GM12878 (cell line): ENCODE measurements at regions not wholly inside any gene's neighbourhood (a gene's known extent, or its start where the extent isn't known, plus 50 kb on each side); places are given as distances from the start of the nearest gene placed in this dataset.

Source experiments
- ATAC-seq: fragments of 200-7000 bp; cut with Tn5 transposase; 3 replicates; pipeline ENCODE4 v1.9.1; 2020; ENCODE audit warnings: mild to moderate bottlenecking, moderate library complexity
- BruUV-seq: library from RNA; stranded (reverse); fragments of 400-500 nt; replicated peaks from 2 replicates; lab custom pipeline; 2021; lab: Mats Ljungman, UMichigan
- CTCF ChIA-PET: fragments of 300-600 bp; sonication (Branson Sonifier 250); formaldehyde crosslinking; extraction: SDS; loops from one replicate; lab custom pipeline; 2021; ENCODE audit warnings: inconsistent platforms; lab: Yijun Ruan, JAX
- POLR2A ChIA-PET: fragments of 350-600 bp; formaldehyde crosslinking; extraction: SDS; loops from one replicate; lab custom pipeline; 2021; ENCODE audit warnings: inconsistent platforms; lab: Charles Lee
- RAD21 ChIA-PET: fragments of 300-600 bp; sonication (Branson Sonifier 250); formaldehyde crosslinking; loops from one replicate; lab custom pipeline; 2023; ENCODE audit warnings: antibody characterized with exemption; ENCODE audit not compliant: unreplicated experiment; lab: Charles Lee
- SMC1A ChIA-PET: fragments of 300-600 bp; sonication (Branson Sonifier 250); formaldehyde crosslinking; loops from one replicate; lab custom pipeline; 2023; ENCODE audit not compliant: unreplicated experiment, uncharacterized antibody; lab: Charles Lee
- DNase-seq: peaks from one replicate; pipeline ENCODE4 v3.0.0-alpha.2; 2011; ENCODE audit warnings: low read depth, low spot score
- FAIRE-seq: peaks from 3 replicates; lab custom pipeline; 2011; peaks lifted over from hg19 to GRCh38; lab: Jason Lieb, UNC
- H2AFZ ChIP-seq: 2 replicates; pipeline ENCODE4 v1.6.0; 2011; ENCODE audit warnings: low read depth, low read length, control low read depth; ENCODE audit not compliant: control insufficient read depth
- H3K27ac ChIP-seq: 2 replicates; pipeline ENCODE4 v1.5.1; 2011; ENCODE audit warnings: control low read depth; ENCODE audit not compliant: control insufficient read depth, insufficient read depth
- H3K27me3 ChIP-seq, 2 experiments: replicated peaks in 1 of 2; 2 replicates each; pipeline versions ENCODE4 v1.6.0 to v1.6.1; 2011; ENCODE audit warnings: low read length in 1 of 2; ENCODE audit not compliant: control insufficient read depth in 2 of 2, insufficient read depth in 2 of 2
- H3K36me3 ChIP-seq, 2 experiments: 2 replicates each; pipeline ENCODE4 v1.5.1; 2011; ENCODE audit warnings: low read length in 1 of 2; ENCODE audit not compliant: control insufficient read depth in 2 of 2, insufficient read depth in 2 of 2
- H3K4me1 ChIP-seq: 2 replicates; pipeline ENCODE4 v1.6.1; 2011; ENCODE audit warnings: mild to moderate bottlenecking, low read length, moderate library complexity, mixed read lengths; ENCODE audit not compliant: control insufficient read depth, insufficient read depth
- H3K4me2 ChIP-seq: 2 replicates; pipeline ENCODE4 v1.6.0; 2011; ENCODE audit warnings: control low read depth; ENCODE audit not compliant: control insufficient read depth, insufficient read depth
- H3K4me3 ChIP-seq: fragments of 200-600 bp; sonication (generic); 2 replicates; pipeline ENCODE4 v1.5.1; 2016
- H3K79me2 ChIP-seq: 2 replicates; pipeline ENCODE4 v1.6.0; 2011; ENCODE audit warnings: low read length; ENCODE audit not compliant: control insufficient read depth, insufficient read depth
- H3K9ac ChIP-seq: 2 replicates; pipeline ENCODE4 v1.8.0; 2011; ENCODE audit warnings: low read length, control low read depth, mixed read lengths; ENCODE audit not compliant: control insufficient read depth, insufficient read depth
- H3K9me3 ChIP-seq: replicated peaks from 3 replicates; pipeline ENCODE4 v1.5.1; 2011; ENCODE audit warnings: mild to moderate bottlenecking, low read length; ENCODE audit not compliant: control insufficient read depth, insufficient read depth
- H4K20me1 ChIP-seq: 2 replicates; pipeline ENCODE4 v1.6.0; 2011; ENCODE audit not compliant: control insufficient read depth, insufficient read depth
- ATF2 ChIP-seq: IDR thresholded peaks from 2 replicates; pipeline ENCODE4 v1.6.1; 2012; ENCODE audit warnings: low read length, inconsistent platforms
- KDM1A ChIP-seq: fragments of 200-600 bp; sonication (generic); IDR thresholded peaks from 2 replicates; pipeline ENCODE4 v1.6.1; 2016; ENCODE audit warnings: borderline replicate concordance
- MTA2 ChIP-seq: fragments of 450-650 bp; IDR thresholded peaks from 2 replicates; pipeline ENCODE4 v1.6.1; 2016; ENCODE audit warnings: low read depth, mild to moderate bottlenecking, moderate library complexity
- USF1 ChIP-seq: IDR thresholded peaks from 2 replicates; pipeline ENCODE4 v1.6.1; 2011; ENCODE audit warnings: borderline replicate concordance, low read depth, mild to moderate bottlenecking, moderate library complexity, mixed read lengths, low read length; ENCODE audit not compliant: insufficient read depth; ENCODE audit errors: extremely low read length
- ZNF207 ChIP-seq: fragments of 450-650 bp; IDR thresholded peaks from 2 replicates; pipeline ENCODE4 v1.6.1; 2014; ENCODE audit warnings: antibody characterized with exemption, mild to moderate bottlenecking, borderline replicate concordance
- WGBS: methylation state at CpG from one replicate; pipeline ENCODE4 v1.1.6; 2016; ENCODE audit warnings: low lambda C conversion rate; ENCODE audit not compliant: insufficient replicate concordance, insufficient coverage; ENCODE audit errors: missing lambda C conversion rate; 5-methylcytosine and 5-hydroxymethylcytosine counted together
- in situ Hi-C: fragments of 300-500 bp; cut with MboI; formaldehyde crosslinking; loops from 9 replicates; pipeline ENCODE4 v1.14.3; 2018; ENCODE audit warnings: mixed read lengths
- intact Hi-C: fragments of 100-400 bp; cut with micrococcal nuclease; formaldehyde crosslinking; loops from one replicate; pipeline ENCODE4 v1.14.2; 2022; ENCODE audit not compliant: unreplicated experiment

GRCh38 chr3:127110982-127111693 lies 81.8 kb upstream of the PRR23E start:
- WGBS, result 25% methylated on average over 3 of the region's 3 CpGs
- SMC1A ChIA-PET, result no interaction called here
- H2AFZ ChIP-seq, result no peak overlapping the region
- H3K4me1 ChIP-seq, result no peaks in the 10 kb centered on the region
- ATAC-seq (no peak), DNase-seq (no peak), FAIRE-seq (no peak)
- H3K27me3 ChIP-seq, result no peaks in the 10 kb centered on the region
- RAD21 ChIA-PET, result no interaction called here
- no peak overlapping the region for H3K4me3 ChIP-seq
- intact Hi-C loops (no loop called here), in situ Hi-C loops (no loop called here)
- no peak overlapping the region for H3K27ac ChIP-seq
- no peaks in the 10 kb centered on the region for H4K20me1 ChIP-seq
- H3K9ac ChIP-seq, result no peak overlapping the region
- CTCF ChIA-PET, result no interaction called here
- POLR2A ChIA-PET, result no interaction called here
- no peaks in the 10 kb centered on the region for H3K79me2 ChIP-seq
- BruUV-seq, result no TSS peak
- H3K9me3 ChIP-seq, result peaks cover 5% of the 10 kb centered on the region; the same call in 1 of the 3 replicates
- TF ChIP-seq ZNF207 (no peak), ATF2 (no peak), MTA2 (no peak), KDM1A (no peak), USF1 (no peak)
- no peaks in the 10 kb centered on the region for H3K36me3 ChIP-seq
- no peak overlapping the region for H3K4me2 ChIP-seq
